Tibial artery (tissue), 4 donors: ENCODE measurements at regions not wholly inside any gene's neighbourhood (a gene's known extent, or its start where the extent isn't known, plus 50 kb on each side); places are given as distances from the start of the nearest gene placed in this dataset.
"Not testable (repeated sequence)": the region's sequence is repeated elsewhere in the genome, so short reads cannot be mapped to it uniquely, and the experiment has no call there.

Experiments used
- DNase-seq, 2 donors: peaks; one replicate each; pipeline ENCODE4 v3.0.0-alpha.2; 2019
- H3K27ac ChIP-seq, 2 donors: fragments of 200-600 bp; sonication (generic) in 1 of 2; 1 replicate in 1 of 2; 2 replicates in 1 of 2; pipeline ENCODE4 v1.5.1; 2018 to 2019; ENCODE audit warnings: mild to moderate bottlenecking in 1 of 2
- H3K27me3 ChIP-seq, 2 donors: fragments of 200-600 bp; sonication (generic) in 1 of 2; one replicate each; pipeline versions ENCODE4 v1.5.1 to v1.6.0; 2016 to 2019
- H3K36me3 ChIP-seq, 3 donors: fragments of 200-600 bp; sonication (generic) in 2 of 3; one replicate each; pipeline ENCODE4 v1.5.1; 2016 to 2019; ENCODE audit warnings: mild to moderate bottlenecking in 2 of 3
- H3K4me1 ChIP-seq, 4 donors: fragments of 200-600 bp; sonication (generic) in 2 of 4; 1 replicate in 3 of 4; 2 replicates in 1 of 4; pipeline ENCODE4 v1.5.1; 2016 to 2019
- H3K4me3 ChIP-seq, 2 donors: fragments of 200-600 bp; sonication (generic) in 1 of 2; 1 replicate in 1 of 2; 2 replicates in 1 of 2; pipeline ENCODE4 v1.5.1; 2018 to 2019; ENCODE audit warnings: mild to moderate bottlenecking in 2 of 2
- H3K9me3 ChIP-seq, 3 donors: fragments of 200-600 bp; sonication (generic) in 1 of 3; one replicate each; pipeline ENCODE4 v1.5.1; 2016 to 2019
- intact Hi-C: fragments of 100-400 bp; cut with DNase I; formaldehyde crosslinking; loops from one replicate; pipeline ENCODE4 v1.15.0; 2023; ENCODE audit warnings: low total_unique reads
- TF ChIP-seq, protein P1 (sequence below), 2 experiments: fragments of 200-600 bp in 1 of 2; fragments of 450-650 bp in 1 of 2; IDR thresholded peaks; one replicate each; pipeline ENCODE4 v1.5.1; 2017 to 2019; ENCODE audit warnings: antibody characterized with exemption in 2 of 2, mild to moderate bottlenecking in 1 of 2, moderate library complexity in 1 of 2

DNA sequence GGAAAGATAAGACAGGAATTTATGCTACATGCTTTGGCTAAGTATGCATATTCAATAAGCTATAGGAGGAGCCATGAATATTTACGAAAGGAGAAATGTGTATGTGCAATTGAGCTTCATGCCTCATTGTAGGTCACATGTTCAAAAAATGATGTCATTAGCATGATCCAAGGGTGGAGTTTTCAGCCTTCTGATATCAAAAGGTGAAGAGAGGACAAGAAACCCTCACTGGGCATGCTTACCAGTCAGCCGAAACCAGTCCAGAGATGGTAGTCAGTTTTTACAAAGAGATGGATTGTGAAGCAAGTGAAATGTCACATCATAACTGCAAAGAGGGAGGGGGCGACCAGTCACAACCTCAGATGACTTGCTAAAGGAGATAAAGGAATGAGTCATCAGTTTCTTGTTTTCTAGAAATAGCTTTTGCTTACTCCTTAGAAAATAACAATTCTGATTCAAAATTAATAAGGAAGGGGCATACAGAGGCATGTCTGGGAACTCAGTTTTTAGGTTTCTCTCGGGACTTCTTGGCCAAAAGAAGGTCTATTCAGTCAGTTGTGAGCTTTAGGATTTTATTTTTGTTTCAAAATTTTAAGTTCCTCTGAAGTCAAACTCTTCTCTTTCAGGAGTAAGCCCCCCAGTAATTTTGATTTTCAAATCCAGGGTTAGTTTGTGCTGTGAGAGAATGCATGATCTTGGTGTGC lies 1067.8 kb upstream of the EDIL3 start:
- TF ChIP-seq, protein P1, sequence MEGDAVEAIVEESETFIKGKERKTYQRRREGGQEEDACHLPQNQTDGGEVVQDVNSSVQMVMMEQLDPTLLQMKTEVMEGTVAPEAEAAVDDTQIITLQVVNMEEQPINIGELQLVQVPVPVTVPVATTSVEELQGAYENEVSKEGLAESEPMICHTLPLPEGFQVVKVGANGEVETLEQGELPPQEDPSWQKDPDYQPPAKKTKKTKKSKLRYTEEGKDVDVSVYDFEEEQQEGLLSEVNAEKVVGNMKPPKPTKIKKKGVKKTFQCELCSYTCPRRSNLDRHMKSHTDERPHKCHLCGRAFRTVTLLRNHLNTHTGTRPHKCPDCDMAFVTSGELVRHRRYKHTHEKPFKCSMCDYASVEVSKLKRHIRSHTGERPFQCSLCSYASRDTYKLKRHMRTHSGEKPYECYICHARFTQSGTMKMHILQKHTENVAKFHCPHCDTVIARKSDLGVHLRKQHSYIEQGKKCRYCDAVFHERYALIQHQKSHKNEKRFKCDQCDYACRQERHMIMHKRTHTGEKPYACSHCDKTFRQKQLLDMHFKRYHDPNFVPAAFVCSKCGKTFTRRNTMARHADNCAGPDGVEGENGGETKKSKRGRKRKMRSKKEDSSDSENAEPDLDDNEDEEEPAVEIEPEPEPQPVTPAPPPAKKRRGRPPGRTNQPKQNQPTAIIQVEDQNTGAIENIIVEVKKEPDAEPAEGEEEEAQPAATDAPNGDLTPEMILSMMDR (IDR thresholded peaks at IDR 0.05) = no peak
- H3K27ac ChIP-seq = no peak overlapping the region
- no peak overlapping the region for H3K4me3 ChIP-seq
- H3K9me3 ChIP-seq = no peaks in the 10 kb centered on the region
- no peaks in the 10 kb centered on the region for H3K4me1 ChIP-seq
- no peak for DNase-seq
- intact Hi-C loops = no loop called here
- no peaks in the 10 kb centered on the region for H3K36me3 ChIP-seq
- no peaks in the 10 kb centered on the region for H3K27me3 ChIP-seq

DNA sequence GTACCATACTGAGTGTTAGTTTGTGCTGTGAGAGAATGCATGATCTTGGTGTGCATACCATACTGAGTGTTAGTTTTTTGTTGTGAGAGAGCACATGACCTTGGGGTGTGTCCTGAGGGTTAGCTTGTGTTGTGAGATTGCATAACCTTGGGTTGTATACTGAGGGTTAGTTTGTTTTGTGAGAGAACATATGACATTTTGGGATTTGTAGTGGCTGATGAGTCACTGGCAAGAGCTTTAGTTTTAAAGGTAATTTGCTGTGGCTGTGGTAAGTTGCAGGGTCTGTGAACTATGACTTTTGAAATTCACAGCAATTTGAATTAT lies 1068.3 kb upstream of the EDIL3 start:
- H3K4me3 ChIP-seq = no peak overlapping the region
- intact Hi-C loops = no loop called here
- H3K36me3 ChIP-seq = no peaks in the 10 kb centered on the region
- no peaks in the 10 kb centered on the region for H3K4me1 ChIP-seq
- H3K27ac ChIP-seq = no peak overlapping the region
- TF ChIP-seq, protein P1 (IDR thresholded peaks at IDR 0.05) = no peak
- no peak for DNase-seq
- H3K27me3 ChIP-seq = no peaks in the 10 kb centered on the region
- no peaks in the 10 kb centered on the region for H3K9me3 ChIP-seq

DNA sequence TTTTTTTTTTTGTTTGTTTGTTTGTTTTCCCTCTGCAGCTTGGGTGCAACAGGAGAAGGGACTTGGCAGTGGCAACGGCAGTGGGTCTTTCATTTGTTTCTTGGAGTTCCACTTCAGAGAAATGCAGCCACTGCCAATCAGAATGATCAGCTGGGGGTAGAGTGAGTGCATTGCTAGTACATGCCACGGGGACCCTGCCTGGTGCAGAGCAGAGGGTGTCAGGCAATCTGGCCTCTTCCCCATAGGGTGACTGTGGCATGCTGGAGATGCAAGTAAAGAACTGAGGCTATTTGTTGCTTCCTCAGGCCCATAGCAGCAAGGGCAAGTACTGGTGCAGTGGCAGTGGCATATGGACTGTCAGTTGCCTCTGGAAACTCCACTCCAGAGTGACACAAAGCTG lies 1073.6 kb upstream of the EDIL3 start:
- no peaks in the 10 kb centered on the region for H3K27me3 ChIP-seq
- H3K4me1 ChIP-seq = no peaks in the 10 kb centered on the region
- no peak for DNase-seq
- H3K36me3 ChIP-seq = no peaks in the 10 kb centered on the region
- no peak overlapping the region for H3K4me3 ChIP-seq
- intact Hi-C loops = no loop called here
- H3K9me3 ChIP-seq = no peaks in the 10 kb centered on the region
- TF ChIP-seq, protein P1 (IDR thresholded peaks at IDR 0.05) = no peak
- H3K27ac ChIP-seq = no peak overlapping the region

DNA sequence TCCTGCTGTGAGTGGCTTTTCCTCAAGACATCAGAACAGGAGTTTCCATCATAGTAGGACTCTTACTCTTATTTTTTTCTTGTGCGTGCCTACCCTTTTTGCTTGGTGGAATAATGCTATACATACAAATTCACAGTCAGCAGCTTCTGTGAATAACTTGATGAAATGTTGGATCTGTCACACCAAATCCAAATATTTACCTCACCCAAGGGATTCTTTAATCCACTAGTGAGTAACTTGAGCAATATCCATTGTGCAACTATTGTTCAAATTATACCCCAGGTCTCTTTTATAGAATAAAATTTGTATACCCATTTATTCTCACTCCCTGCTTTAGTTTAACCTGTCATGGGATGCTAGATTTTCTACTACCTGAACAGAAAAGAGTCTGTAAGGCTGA lies 1078.3 kb upstream of the EDIL3 start:
- Histone ChIP-seq H3K4me3 (no peak overlapping the region), H3K27ac (no peak overlapping the region), H3K27me3 (no peaks in the 10 kb centered on the region), H3K9me3 (peaks cover 0 to 5% (median 0%) of the 10 kb centered on the region in 3 donors), H3K36me3 (no peaks in the 10 kb centered on the region), H3K4me1 (no peaks in the 10 kb centered on the region)
- intact Hi-C loops = no loop called here
- TF ChIP-seq, protein P1 (IDR thresholded peaks at IDR 0.05) = no peak
- no peak for DNase-seq

DNA sequence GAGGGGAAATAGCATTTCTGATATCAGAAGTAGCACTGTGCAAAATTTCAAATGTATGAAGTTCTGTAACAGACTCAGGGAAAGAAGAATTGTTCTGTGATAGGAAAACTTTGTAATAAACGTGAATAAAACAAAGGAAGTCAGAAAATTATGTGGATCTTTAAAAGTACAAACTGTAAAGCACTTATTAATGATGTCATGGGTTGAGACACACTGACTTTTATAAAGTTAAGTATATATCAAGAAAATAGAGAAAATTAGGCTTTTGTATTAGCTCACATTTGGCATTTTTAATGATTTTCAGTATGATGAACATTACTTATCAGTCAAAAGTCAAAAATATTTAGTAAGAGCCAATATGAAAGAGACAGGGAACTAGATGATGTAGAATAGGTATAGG lies 1081.7 kb upstream of the EDIL3 start:
- Histone ChIP-seq H3K27me3 (no peaks in the 10 kb centered on the region), H3K4me1 (no peaks in the 10 kb centered on the region), H3K27ac (no peak overlapping the region), H3K4me3 (no peak overlapping the region), H3K36me3 (no peaks in the 10 kb centered on the region), H3K9me3 (peaks cover 0 to 5% (median 0%) of the 10 kb centered on the region in 3 donors)
- TF ChIP-seq, protein P1 (IDR thresholded peaks at IDR 0.05) = no peak
- intact Hi-C loops = no loop called here
- DNase-seq = no peak

DNA sequence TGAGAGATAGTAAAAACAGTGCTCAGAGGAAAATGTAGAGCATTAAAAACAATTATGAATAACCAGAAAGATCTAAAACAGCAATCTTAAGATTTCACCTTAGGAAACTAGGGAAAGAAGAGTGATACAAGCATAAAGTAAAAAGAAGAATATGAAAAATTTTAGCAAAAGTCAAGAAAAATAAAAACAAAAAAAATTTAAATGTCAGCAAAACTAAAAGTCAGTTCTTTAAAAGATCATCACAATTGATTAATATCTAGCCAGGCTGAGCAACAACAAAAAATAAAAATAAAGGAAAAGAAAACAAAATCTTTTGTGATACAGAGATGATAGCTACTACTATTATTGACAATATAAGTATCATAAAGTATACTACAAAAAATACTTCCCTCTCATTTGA lies 1088.1 kb upstream of the EDIL3 start:
- H3K27me3 ChIP-seq = no peaks in the 10 kb centered on the region
- no peak for DNase-seq
- no peak overlapping the region for H3K4me3 ChIP-seq
- intact Hi-C loops = no loop called here
- no peaks in the 10 kb centered on the region for H3K4me1 ChIP-seq
- no peak overlapping the region for H3K27ac ChIP-seq
- H3K9me3 ChIP-seq = no peaks in the 10 kb centered on the region
- TF ChIP-seq, protein P1 (IDR thresholded peaks at IDR 0.05) = no peak
- no peaks in the 10 kb centered on the region for H3K36me3 ChIP-seq

DNA sequence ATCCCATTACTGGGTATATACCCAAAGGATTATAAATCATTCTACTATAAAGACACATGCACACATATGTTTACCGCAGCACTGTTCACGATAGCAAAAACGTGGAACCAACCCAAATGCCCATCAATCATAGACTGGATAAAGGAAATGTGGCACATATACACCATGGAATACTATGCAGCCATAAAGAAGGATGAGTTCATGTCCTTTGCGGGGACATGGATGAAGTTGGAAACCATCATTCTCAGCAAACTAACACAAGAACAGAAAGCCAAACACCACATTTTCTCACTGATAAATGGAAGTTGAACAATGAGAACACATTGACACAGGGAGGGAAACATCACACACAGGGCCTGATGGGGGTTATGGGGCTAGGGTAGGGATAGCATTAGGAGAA lies 1090.5 kb upstream of the EDIL3 start:
- H3K36me3 ChIP-seq, H3K27me3 ChIP-seq, DNase-seq, intact Hi-C loops, H3K4me1 ChIP-seq, H3K4me3 ChIP-seq, H3K9me3 ChIP-seq, H3K27ac ChIP-seq: not testable (repeated sequence)
